Activated naive CD8-positive, alpha-beta T cell treated with anti-CD3 and anti-CD28 coated beads, Interleukin-2, amount 50 U/mL, for 24 hours (primary cell): ENCODE measurements at regions not wholly inside any gene's neighbourhood (a gene's known extent, or its start where the extent isn't known, plus 50 kb on each side); places are given as distances from the start of the nearest gene placed in this dataset.

Experiments
- ATAC-seq: fragments of 150-1000 bp; cut with Tn5 transposase; one replicate; pipeline ENCODE4 v1.10.0; 2021
- DNase-seq: peaks from one replicate; pipeline ENCODE4 v3.0.0; 2021
- H3K27ac Mint-ChIP-seq: one replicate; pipeline ENCODE4 v1.8.0; 2021; ENCODE audit warnings: mild to moderate bottlenecking, mixed read lengths
- H3K27me3 Mint-ChIP-seq: one replicate; pipeline ENCODE4 v1.8.0; 2021; ENCODE audit warnings: mixed read lengths
- H3K36me3 Mint-ChIP-seq: one replicate; pipeline ENCODE4 v1.8.0; 2021; ENCODE audit warnings: low read depth, mixed read lengths
- H3K4me1 Mint-ChIP-seq: one replicate; pipeline ENCODE4 v1.8.0; 2021; ENCODE audit warnings: mixed read lengths
- H3K4me3 Mint-ChIP-seq: one replicate; pipeline ENCODE4 v1.8.0; 2021; ENCODE audit warnings: mild to moderate bottlenecking, moderate library complexity, mixed read lengths
- H3K9me3 Mint-ChIP-seq: one replicate; pipeline ENCODE4 v1.8.0; 2021; ENCODE audit warnings: mixed read lengths

- DNase-seq: no peak
- H3K36me3 Mint-ChIP-seq: no peaks in the 10 kb centered on the region
- H3K4me3 Mint-ChIP-seq: no peak overlapping the region
- peaks cover 4% of the 10 kb centered on the region for H3K27me3 Mint-ChIP-seq
- H3K4me1 Mint-ChIP-seq: no peaks in the 10 kb centered on the region
- H3K27ac Mint-ChIP-seq: no peak overlapping the region
- no peak for ATAC-seq
- H3K9me3 Mint-ChIP-seq: peaks cover 3% of the 10 kb centered on the region
Measured at GRCh38 chr10:128701837-128702236, 575.6 kb upstream of the MKI67 start.

DNA sequence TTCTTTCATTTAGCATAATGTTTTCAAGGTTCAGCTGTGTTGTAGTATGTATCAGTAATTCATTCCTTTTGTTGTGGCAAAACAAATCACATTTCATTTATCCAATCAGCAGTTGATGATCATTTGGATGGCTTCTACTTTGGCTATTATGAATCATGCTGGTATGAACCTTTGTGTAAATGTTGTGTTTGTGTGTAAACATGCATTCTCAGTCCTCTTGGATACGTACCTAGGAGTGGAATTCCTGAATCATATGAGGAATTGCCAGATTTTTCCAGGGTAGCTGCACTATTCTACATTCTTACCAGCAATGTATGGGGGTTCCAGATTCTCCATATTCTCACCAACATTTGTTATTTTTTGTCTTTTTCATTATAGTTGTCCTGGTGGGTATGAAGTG is 578.5 kb upstream of the MKI67 start:
- DNase-seq (no peak), ATAC-seq (no peak)
- no peaks in the 10 kb centered on the region for H3K4me1 Mint-ChIP-seq
- no peak overlapping the region for H3K27ac Mint-ChIP-seq
- H3K36me3 Mint-ChIP-seq: no peaks in the 10 kb centered on the region
- peaks cover 6% of the 10 kb centered on the region for H3K27me3 Mint-ChIP-seq
- no peak overlapping the region for H3K4me3 Mint-ChIP-seq
- peaks cover 3% of the 10 kb centered on the region for H3K9me3 Mint-ChIP-seq

DNA sequence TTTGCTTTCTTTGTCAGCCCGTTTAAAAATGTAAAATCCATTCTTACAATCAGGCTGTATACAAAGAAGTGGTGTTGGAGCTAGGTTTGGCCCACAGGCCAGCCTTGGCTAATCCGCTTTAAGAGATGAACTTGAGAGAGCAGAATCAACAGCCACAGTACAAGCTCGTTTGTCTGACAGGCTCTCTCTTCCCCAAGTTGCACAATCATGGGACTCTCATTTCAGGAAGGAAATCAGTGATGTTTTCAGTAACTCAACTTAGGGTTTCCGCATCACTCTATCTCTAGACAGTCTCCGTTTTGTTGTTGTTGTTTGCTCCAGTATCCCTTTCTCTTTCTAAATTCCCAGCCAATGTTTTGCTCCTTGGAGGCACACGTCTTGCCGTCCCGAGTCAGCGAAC is 582.0 kb upstream of the MKI67 start:
- no peak for DNase-seq
- H3K4me3 Mint-ChIP-seq: no peak overlapping the region

DNA sequence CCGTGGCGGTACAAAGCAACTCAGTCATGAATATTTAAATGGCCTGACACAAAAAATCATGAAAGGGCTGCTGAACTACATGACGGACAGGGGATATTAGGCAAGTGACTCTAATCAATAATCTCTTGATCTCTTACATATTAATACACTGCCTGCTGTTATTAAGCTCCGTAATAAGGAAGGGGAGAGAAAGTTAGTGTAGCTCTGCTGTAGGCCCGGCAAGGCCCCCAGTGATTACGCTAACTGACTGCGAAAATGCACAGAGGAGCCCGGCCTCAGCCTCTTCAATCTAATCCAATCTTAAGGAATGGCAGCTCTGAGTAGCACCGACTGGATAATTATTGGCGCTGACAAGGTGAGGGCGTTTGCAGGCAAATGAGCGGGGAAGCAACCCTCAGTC is 583.5 kb upstream of the MKI67 start:
- DNase-seq (no peak), ATAC-seq (no peak)
- H3K4me3 Mint-ChIP-seq: no peak overlapping the region
- H3K4me1 Mint-ChIP-seq: no peaks in the 10 kb centered on the region
- peaks cover 3% of the 10 kb centered on the region for H3K9me3 Mint-ChIP-seq
- H3K27ac Mint-ChIP-seq: no peak overlapping the region
- peaks cover 10% of the 10 kb centered on the region for H3K27me3 Mint-ChIP-seq
- no peaks in the 10 kb centered on the region for H3K36me3 Mint-ChIP-seq

More for the DNA sequence above, 582.0 kb upstream of the MKI67 start:
- peaks cover 8% of the 10 kb centered on the region for H3K27me3 Mint-ChIP-seq
- peaks cover 3% of the 10 kb centered on the region for H3K9me3 Mint-ChIP-seq
- no peak overlapping the region for H3K27ac Mint-ChIP-seq
- no peaks in the 10 kb centered on the region for H3K4me1 Mint-ChIP-seq
- ATAC-seq: no peak
- H3K36me3 Mint-ChIP-seq: no peaks in the 10 kb centered on the region

DNA sequence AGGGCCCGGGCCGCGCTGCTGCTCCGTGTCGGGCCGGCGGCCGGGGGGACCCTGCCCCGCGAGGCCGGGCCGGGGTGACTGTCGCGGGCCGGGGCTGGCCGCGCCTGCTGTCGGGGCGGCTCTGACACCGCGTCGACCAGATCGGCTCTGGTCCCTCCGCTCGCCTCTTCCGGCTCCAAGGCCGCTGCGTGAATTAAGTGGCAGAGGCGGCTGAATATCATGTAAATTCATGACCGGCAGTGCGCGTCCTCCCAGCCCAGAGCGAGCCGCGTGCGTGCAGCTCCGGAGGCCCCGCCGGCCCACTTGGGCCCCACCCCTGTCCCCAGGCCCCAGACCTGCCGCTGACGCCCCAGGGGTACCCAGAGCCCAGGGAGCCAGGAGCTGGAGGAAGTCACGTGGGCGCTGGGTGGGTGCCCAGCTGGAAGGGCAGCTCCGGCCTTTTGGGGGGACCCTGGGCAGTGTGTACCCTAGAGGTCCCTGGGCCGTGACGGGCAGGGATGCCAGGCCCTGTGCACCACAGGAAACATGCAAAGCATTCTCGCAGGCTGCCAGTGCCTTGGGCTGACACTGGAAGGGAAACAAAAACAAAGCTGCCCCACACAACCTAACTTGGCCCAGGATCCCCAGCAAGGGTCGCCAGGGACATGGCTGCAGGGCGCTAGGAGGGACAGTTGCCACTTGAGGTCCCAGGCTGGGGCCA is 584.0 kb upstream of the MKI67 start:
- peaks cover 3% of the 10 kb centered on the region for H3K9me3 Mint-ChIP-seq
- H3K27ac Mint-ChIP-seq: no peak overlapping the region
- no peak for DNase-seq
- peak; percentile 30 for ATAC-seq
- no peaks in the 10 kb centered on the region for H3K36me3 Mint-ChIP-seq
- peaks cover 10% of the 10 kb centered on the region for H3K27me3 Mint-ChIP-seq
- no peak overlapping the region for H3K4me3 Mint-ChIP-seq
- H3K4me1 Mint-ChIP-seq: no peaks in the 10 kb centered on the region

- peaks cover 10% of the 10 kb centered on the region for H3K27me3 Mint-ChIP-seq
- DNase-seq (no peak), ATAC-seq (no peak)
- no peaks in the 10 kb centered on the region for H3K36me3 Mint-ChIP-seq
- H3K9me3 Mint-ChIP-seq: peaks cover 3% of the 10 kb centered on the region
- no peak overlapping the region for H3K27ac Mint-ChIP-seq
- H3K4me3 Mint-ChIP-seq: no peak overlapping the region
- H3K4me1 Mint-ChIP-seq: no peaks in the 10 kb centered on the region
Measured at GRCh38 chr10:128710798-128711183, 584.6 kb upstream of the MKI67 start.

DNA sequence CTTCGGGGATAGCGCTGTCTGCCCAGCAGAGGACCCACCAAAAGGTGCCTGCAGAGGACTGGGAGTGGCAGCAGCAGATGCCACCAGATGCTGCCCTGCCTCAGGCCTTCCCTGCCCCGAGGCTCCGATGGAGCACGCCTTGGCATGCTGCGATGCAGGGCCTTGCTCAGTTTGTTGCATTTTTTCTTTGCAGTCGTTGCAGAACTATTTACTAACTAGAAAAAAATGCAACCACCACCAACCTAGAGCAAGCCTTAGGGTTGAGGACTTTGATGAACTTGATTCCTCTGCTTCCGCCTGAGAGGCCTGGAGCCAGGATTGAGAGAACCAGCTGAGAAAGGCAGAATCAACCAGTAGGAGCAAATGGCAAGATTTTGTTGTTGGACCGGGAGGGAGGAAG is 585.6 kb upstream of the MKI67 start:
- DNase-seq (no peak), ATAC-seq (no peak)
- Mint-ChIP-seq H3K9me3 (no peaks in the 10 kb centered on the region), H3K4me1 (no peaks in the 10 kb centered on the region), H3K27me3 (peaks cover 10% of the 10 kb centered on the region), H3K27ac (no peak overlapping the region), H3K36me3 (no peaks in the 10 kb centered on the region), H3K4me3 (no peak overlapping the region)

GRCh38 chr10:128712661-128713400 is 586.6 kb upstream of the MKI67 start:
- no peaks in the 10 kb centered on the region for H3K36me3 Mint-ChIP-seq
- ATAC-seq (no peak), DNase-seq (no peak)
- H3K27ac Mint-ChIP-seq: no peak overlapping the region
- H3K27me3 Mint-ChIP-seq: peaks cover 10% of the 10 kb centered on the region
- no peaks in the 10 kb centered on the region for H3K4me1 Mint-ChIP-seq
- H3K9me3 Mint-ChIP-seq: no peaks in the 10 kb centered on the region
- no peak overlapping the region for H3K4me3 Mint-ChIP-seq

DNA sequence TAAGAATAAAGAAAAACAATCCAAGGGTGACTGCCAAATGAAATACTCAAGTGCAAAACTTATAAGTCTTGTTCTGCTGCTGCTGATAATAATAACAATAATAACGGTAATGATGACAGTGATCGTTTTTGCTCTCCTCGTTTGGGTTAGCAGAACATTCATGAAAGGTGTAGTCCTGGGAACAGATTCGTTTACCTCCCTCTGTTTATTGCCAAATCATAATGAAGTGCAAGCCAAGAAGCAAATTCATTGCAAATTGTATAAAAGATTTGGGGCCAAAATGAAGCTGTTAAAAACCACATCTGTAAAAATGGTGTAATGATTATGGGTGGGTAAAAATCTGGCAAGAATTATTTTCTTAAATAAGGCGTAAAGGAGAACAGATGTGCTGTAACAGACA is 587.2 kb upstream of the MKI67 start:
- ATAC-seq: no peak
- no peak overlapping the region for H3K27ac Mint-ChIP-seq

GRCh38 chr10:128713874-128714570 is 587.8 kb upstream of the MKI67 start:
- H3K27ac Mint-ChIP-seq: no peak overlapping the region
- no peaks in the 10 kb centered on the region for H3K4me1 Mint-ChIP-seq
- H3K27me3 Mint-ChIP-seq: peaks cover 10% of the 10 kb centered on the region
- H3K4me3 Mint-ChIP-seq: no peak overlapping the region
- no peaks in the 10 kb centered on the region for H3K36me3 Mint-ChIP-seq
- ATAC-seq (no peak), DNase-seq (no peak)
- no peaks in the 10 kb centered on the region for H3K9me3 Mint-ChIP-seq

More for the DNA sequence above, 587.2 kb upstream of the MKI67 start:
- Mint-ChIP-seq H3K27me3 (peaks cover 10% of the 10 kb centered on the region), H3K9me3 (no peaks in the 10 kb centered on the region), H3K4me1 (no peaks in the 10 kb centered on the region), H3K36me3 (no peaks in the 10 kb centered on the region), H3K4me3 (no peak overlapping the region)
- DNase-seq: no peak

DNA sequence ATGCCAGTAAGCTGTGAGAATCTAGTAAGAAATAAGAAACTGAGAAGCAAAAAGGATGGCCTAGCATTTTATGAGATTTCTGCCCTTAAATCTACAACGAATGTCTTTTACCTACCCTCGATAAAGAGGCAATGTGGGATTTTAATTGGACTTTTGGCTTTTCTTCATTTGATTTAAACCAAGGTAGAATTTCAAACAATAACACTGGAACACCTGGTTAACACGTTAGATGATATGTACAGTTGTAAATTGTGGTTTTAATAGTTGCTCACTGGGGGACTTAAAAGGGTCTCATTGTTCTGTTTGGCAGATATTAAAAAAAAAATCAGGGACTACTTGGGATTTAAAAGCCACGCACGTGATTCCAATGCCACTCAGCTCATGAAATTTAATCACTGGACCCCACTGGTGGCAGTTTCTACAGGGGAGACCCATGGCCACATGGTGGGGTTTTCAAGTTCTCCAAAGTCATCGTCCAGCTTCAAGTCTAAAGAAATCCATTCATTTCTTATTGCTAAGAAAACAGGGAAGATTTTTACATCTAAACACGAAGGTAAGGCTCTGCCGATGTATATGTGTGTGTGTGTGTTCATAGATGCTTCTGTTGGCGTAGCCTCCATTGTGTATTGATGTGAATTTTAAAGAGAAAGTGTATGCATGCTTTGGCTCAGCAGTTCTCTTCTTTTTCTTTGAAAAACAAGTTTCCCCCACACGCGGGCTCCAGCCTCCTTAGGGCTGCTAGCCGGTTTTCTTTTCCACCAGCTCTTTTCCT is 588.6 kb upstream of the MKI67 start:
- Mint-ChIP-seq H3K27ac (no peak overlapping the region), H3K4me1 (no peaks in the 10 kb centered on the region), H3K27me3 (peaks cover 6% of the 10 kb centered on the region), H3K9me3 (no peaks in the 10 kb centered on the region), H3K36me3 (no peaks in the 10 kb centered on the region), H3K4me3 (no peak overlapping the region)
- ATAC-seq (no peak), DNase-seq (no peak)

- Mint-ChIP-seq H3K27ac (no peak overlapping the region), H3K4me3 (no peak overlapping the region), H3K36me3 (no peaks in the 10 kb centered on the region), H3K4me1 (no peaks in the 10 kb centered on the region), H3K9me3 (no peaks in the 10 kb centered on the region), H3K27me3 (peaks cover 6% of the 10 kb centered on the region)
- DNase-seq (no peak), ATAC-seq (no peak)
Measured at GRCh38 chr10:128716181-128716580, 590.0 kb upstream of the MKI67 start.

DNA sequence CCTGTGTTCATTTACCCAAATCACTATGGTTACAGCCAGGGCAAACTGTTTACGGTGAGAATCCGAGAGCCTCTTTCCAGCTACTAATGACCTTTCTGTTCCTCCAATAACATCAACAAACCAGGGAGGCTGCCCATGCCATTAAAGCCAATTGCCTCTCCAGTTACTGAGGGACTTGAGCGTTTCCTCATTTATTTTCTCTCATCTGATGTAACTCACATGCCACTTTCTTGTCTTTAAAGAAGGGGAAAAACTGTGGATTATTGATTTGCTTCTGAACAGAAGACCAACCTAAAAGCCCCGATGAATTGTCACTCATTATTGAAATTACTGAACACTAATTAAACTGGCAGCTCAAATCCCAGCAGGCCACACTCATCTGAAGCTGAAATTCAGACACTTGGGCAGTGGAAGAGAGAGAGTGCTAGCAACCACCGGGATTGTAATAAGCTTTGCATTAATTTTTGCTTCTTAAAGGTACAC is 595.8 kb upstream of the MKI67 start:
- ATAC-seq: no peak
- no peaks in the 10 kb centered on the region for H3K36me3 Mint-ChIP-seq
- H3K4me1 Mint-ChIP-seq: no peaks in the 10 kb centered on the region
- no peak for DNase-seq
- no peak overlapping the region for H3K4me3 Mint-ChIP-seq
- H3K27ac Mint-ChIP-seq: no peak overlapping the region
- no peaks in the 10 kb centered on the region for H3K9me3 Mint-ChIP-seq
- H3K27me3 Mint-ChIP-seq: peaks cover 2% of the 10 kb centered on the region

- ATAC-seq: no peak
- no peaks in the 10 kb centered on the region for H3K4me1 Mint-ChIP-seq
- H3K27me3 Mint-ChIP-seq: peaks cover 2% of the 10 kb centered on the region
Measured at GRCh38 chr10:128722947-128723346, 596.7 kb upstream of the MKI67 start.

More at GRCh38 chr10:128722947-128723346, 596.7 kb upstream of the MKI67 start:
- H3K27ac Mint-ChIP-seq: no peak overlapping the region
- no peak overlapping the region for H3K4me3 Mint-ChIP-seq
- no peaks in the 10 kb centered on the region for H3K36me3 Mint-ChIP-seq
- DNase-seq: no peak
- H3K9me3 Mint-ChIP-seq: no peaks in the 10 kb centered on the region
